ENCODE measurements at regions not wholly inside any gene's neighbourhood (a gene's known extent, or its start where the extent isn't known, plus 50 kb on each side); places are given as distances from the start of the nearest gene placed in this dataset.

- Histone ChIP-seq H3K27me3 (replicated peaks in 1 of 7) (peaks cover 0 to 5% (median 0%) of the 10 kb centered on the region in 7 donors), H3K9me3 (no peaks in the 10 kb centered on the region), H3K36me3 (no peaks in the 10 kb centered on the region), H3K4me3 (no peak overlapping the region), H3K27ac (no peak overlapping the region), H3K4me1 (no peaks in the 10 kb centered on the region)
- no peak for DNase-seq
- 62 to 64% (median 62%) methylated on average over 5 of the region's 5 CpGs for WGBS, 5 donors
- intact Hi-C loops (cut with DNase I; ENCODE audit: low total_unique reads): no loop called here
- TF ChIP-seq POLR2A (IDR thresholded peaks at IDR 0.05) (no peak), CTCF (IDR thresholded peaks at IDR 0.05 in 8 of 11, conservative IDR thresholded peaks at IDR 0.05 in 3 of 11) (no peak), POLR2AphosphoS5 (IDR thresholded peaks at IDR 0.05) (no peak)
These were observed 50.6 kb upstream of the SLC45A1 start for GRCh38 chr1:8267307-8267706.

- 58 to 74% (median 66%) methylated on average over 8 of the region's 8 CpGs for WGBS, 5 donors
- H3K4me3 ChIP-seq: no peak overlapping the region
- peak overlapping the region in 3 of 8 donors; percentile 7 to 51 (median 25) for H3K27ac ChIP-seq
- peaks cover 0 to 5% (median 0%) of the 10 kb centered on the region in 7 donors for H3K27me3 ChIP-seq (replicated peaks in 1 of 7)
- no peak for DNase-seq
- H3K4me1 ChIP-seq: no peaks in the 10 kb centered on the region
- H3K36me3 ChIP-seq: no peaks in the 10 kb centered on the region
- no peaks in the 10 kb centered on the region for H3K9me3 ChIP-seq
- intact Hi-C loops (cut with DNase I; ENCODE audit: low total_unique reads): no loop called here
- TF ChIP-seq POLR2A (IDR thresholded peaks at IDR 0.05) (no peak), POLR2AphosphoS5 (IDR thresholded peaks at IDR 0.05) (no peak), CTCF (IDR thresholded peaks at IDR 0.05 in 8 of 11, conservative IDR thresholded peaks at IDR 0.05 in 3 of 11) (no peak)
These were observed 51.3 kb upstream of the SLC45A1 start for GRCh38 chr1:8266436-8267165.

GRCh38 chr1:8263791-8264190, 54.1 kb upstream of the SLC45A1 start:
- TF ChIP-seq POLR2A (IDR thresholded peaks at IDR 0.05) (no peak), POLR2AphosphoS5 (IDR thresholded peaks at IDR 0.05) (no peak), CTCF (IDR thresholded peaks at IDR 0.05 in 8 of 11, conservative IDR thresholded peaks at IDR 0.05 in 3 of 11) (no peak)
- intact Hi-C loops (cut with DNase I; ENCODE audit: low total_unique reads): no loop called here
- peaks cover 0 to 8% (median 0%) of the 10 kb centered on the region in 6 donors for H3K4me1 ChIP-seq
- H3K27ac ChIP-seq: no peak overlapping the region
- no peaks in the 10 kb centered on the region for H3K27me3 ChIP-seq (replicated peaks in 1 of 7)
- no peak for DNase-seq
- H3K9me3 ChIP-seq: no peaks in the 10 kb centered on the region
- H3K4me3 ChIP-seq: no peak overlapping the region
- WGBS, 5 donors: 91 to 98% (median 94%) methylated on average over 4 of the region's 4 CpGs
- no peaks in the 10 kb centered on the region for H3K36me3 ChIP-seq

- no peak for DNase-seq
- H3K4me1 ChIP-seq: peaks cover 0 to 8% (median 0%) of the 10 kb centered on the region in 6 donors
- H3K9me3 ChIP-seq: no peaks in the 10 kb centered on the region
- TF ChIP-seq CTCF (IDR thresholded peaks at IDR 0.05 in 8 of 11, conservative IDR thresholded peaks at IDR 0.05 in 3 of 11) (no peak), POLR2AphosphoS5 (IDR thresholded peaks at IDR 0.05) (no peak), POLR2A (IDR thresholded peaks at IDR 0.05) (no peak)
- no peaks in the 10 kb centered on the region for H3K36me3 ChIP-seq
- intact Hi-C loops (cut with DNase I; ENCODE audit: low total_unique reads): no loop called here
- H3K4me3 ChIP-seq: no peak overlapping the region
- H3K27ac ChIP-seq: no peak overlapping the region
- WGBS, 5 donors: 54 to 79% (median 71%) methylated on average over 1 of the region's 1 CpG
- H3K27me3 ChIP-seq (replicated peaks in 1 of 7): peaks cover 0 to 7% (median 0%) of the 10 kb centered on the region in 7 donors
These were observed 56.5 kb upstream of the SLC45A1 start for GRCh38 chr1:8261398-8261762.

All from spleen (tissue), 11 donors.